Uterus (tissue), 3 donors: ENCODE measurements at regions not wholly inside any gene's neighbourhood (a gene's known extent, or its start where the extent isn't known, plus 50 kb on each side); places are given as distances from the start of the nearest gene placed in this dataset.

Source experiments
- DNase-seq, 2 donors: peaks; one replicate each; pipeline ENCODE4 v3.0.0-alpha.2; 2019 to 2020
- H3K27ac ChIP-seq, 2 donors: fragments of 200-600 bp; sonication (generic); 1 replicate in 1 of 2; 2 replicates in 1 of 2; pipeline ENCODE4 v1.5.1; 2016 to 2018
- H3K27me3 ChIP-seq, 2 donors: fragments of 200-600 bp; sonication (generic); one replicate each; pipeline ENCODE4 v1.5.1; 2018 to 2019; ENCODE audit warnings: control low read depth in 1 of 2
- H3K36me3 ChIP-seq, 2 donors: fragments of 200-600 bp; sonication (generic); one replicate each; pipeline ENCODE4 v1.5.1; 2019; ENCODE audit warnings: control low read depth in 1 of 2
- H3K4me1 ChIP-seq, 2 donors: fragments of 200-600 bp; sonication (generic); one replicate each; pipeline ENCODE4 v1.5.1; 2018 to 2019; ENCODE audit warnings: control low read depth in 1 of 2
- H3K4me3 ChIP-seq, 2 donors: fragments of 200-600 bp; sonication (generic); 1 replicate in 1 of 2; 2 replicates in 1 of 2; pipeline ENCODE4 v1.5.1; 2018 to 2019; ENCODE audit warnings: mild to moderate bottlenecking in 1 of 2
- H3K9me3 ChIP-seq, 2 donors: fragments of 200-600 bp; sonication (generic); one replicate each; pipeline ENCODE4 v1.5.1; 2019; ENCODE audit warnings: control low read depth in 1 of 2
- POLR2A ChIP-seq, 2 donors: fragments of 450-650 bp; IDR thresholded peaks; one replicate each; pipeline ENCODE4 v1.6.1; 2016; ENCODE audit warnings: antibody characterized with exemption in 2 of 2, mild to moderate bottlenecking in 1 of 2, moderate library complexity in 1 of 2
- intact Hi-C: fragments of 100-400 bp; cut with DNase I; formaldehyde crosslinking; loops from one replicate; pipeline ENCODE4 v1.15.1; 2023; ENCODE audit warnings: low total_unique reads
- TF ChIP-seq, protein P1 (sequence below), 4 experiments: fragments of 200-600 bp in 2 of 4; fragments of 450-650 bp in 2 of 4; sonication (generic) in 2 of 4; IDR thresholded peaks; one replicate each; pipeline ENCODE4 v1.5.1; 2016 to 2019; ENCODE audit warnings: antibody characterized with exemption in 4 of 4, mild to moderate bottlenecking in 2 of 4, moderate library complexity in 1 of 4
- donor health status: DM: yes; HTN: yes; CAD: no.

- Histone ChIP-seq H3K27ac (no peak overlapping the region), H3K4me1 (no peaks in the 10 kb centered on the region), H3K4me3 (no peak overlapping the region), H3K9me3 (no peaks in the 10 kb centered on the region), H3K36me3 (no peaks in the 10 kb centered on the region), H3K27me3 (no peaks in the 10 kb centered on the region)
- TF ChIP-seq, protein P1, sequence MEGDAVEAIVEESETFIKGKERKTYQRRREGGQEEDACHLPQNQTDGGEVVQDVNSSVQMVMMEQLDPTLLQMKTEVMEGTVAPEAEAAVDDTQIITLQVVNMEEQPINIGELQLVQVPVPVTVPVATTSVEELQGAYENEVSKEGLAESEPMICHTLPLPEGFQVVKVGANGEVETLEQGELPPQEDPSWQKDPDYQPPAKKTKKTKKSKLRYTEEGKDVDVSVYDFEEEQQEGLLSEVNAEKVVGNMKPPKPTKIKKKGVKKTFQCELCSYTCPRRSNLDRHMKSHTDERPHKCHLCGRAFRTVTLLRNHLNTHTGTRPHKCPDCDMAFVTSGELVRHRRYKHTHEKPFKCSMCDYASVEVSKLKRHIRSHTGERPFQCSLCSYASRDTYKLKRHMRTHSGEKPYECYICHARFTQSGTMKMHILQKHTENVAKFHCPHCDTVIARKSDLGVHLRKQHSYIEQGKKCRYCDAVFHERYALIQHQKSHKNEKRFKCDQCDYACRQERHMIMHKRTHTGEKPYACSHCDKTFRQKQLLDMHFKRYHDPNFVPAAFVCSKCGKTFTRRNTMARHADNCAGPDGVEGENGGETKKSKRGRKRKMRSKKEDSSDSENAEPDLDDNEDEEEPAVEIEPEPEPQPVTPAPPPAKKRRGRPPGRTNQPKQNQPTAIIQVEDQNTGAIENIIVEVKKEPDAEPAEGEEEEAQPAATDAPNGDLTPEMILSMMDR (IDR thresholded peaks at IDR 0.05), result no peak
- no peak for TF ChIP-seq POLR2A (IDR thresholded peaks at IDR 0.05)
- intact Hi-C loops, result no loop called here
- DNase-seq, result no peak
These were observed 166.8 kb upstream of the PLEKHG7 start for GRCh38 chr12:92535961-92536360.

GRCh38 chr12:92533280-92533890 lies 169.4 kb upstream of the PLEKHG7 start:
- Histone ChIP-seq H3K4me1 (no peaks in the 10 kb centered on the region), H3K36me3 (no peaks in the 10 kb centered on the region), H3K4me3 (no peak overlapping the region), H3K27me3 (no peaks in the 10 kb centered on the region), H3K27ac (no peak overlapping the region), H3K9me3 (no peaks in the 10 kb centered on the region)
- intact Hi-C loops, result no loop called here
- DNase-seq, result no peak
- no peak for TF ChIP-seq POLR2A (IDR thresholded peaks at IDR 0.05)
- TF ChIP-seq, protein P1 (IDR thresholded peaks at IDR 0.05), result no peak

DNA sequence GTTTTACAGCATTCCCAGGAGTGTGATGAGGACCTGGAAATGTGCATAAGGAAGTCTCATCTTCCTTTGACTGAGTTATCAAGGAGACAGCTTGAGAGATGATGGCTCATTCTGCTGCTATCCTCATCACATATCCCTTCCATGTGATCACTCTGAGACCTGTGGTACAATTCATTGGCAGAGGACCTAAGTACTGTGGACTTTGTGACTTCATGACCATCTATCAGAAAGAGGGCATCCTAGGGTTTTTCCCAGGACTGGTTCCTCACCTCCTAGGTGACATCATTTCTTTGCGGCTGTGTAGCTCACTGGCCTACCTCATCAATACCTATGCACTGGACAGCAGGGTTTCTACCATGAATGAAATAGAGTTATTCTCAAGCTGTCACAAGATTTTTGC lies 172.1 kb upstream of the PLEKHG7 start:
- no peaks in the 10 kb centered on the region for H3K27me3 ChIP-seq
- H3K4me1 ChIP-seq, result no peaks in the 10 kb centered on the region
- no peaks in the 10 kb centered on the region for H3K9me3 ChIP-seq
- intact Hi-C loops, result no loop called here
- no peak for DNase-seq
- H3K4me3 ChIP-seq, result no peak overlapping the region
- TF ChIP-seq POLR2A (IDR thresholded peaks at IDR 0.05), result no peak
- TF ChIP-seq, protein P1 (IDR thresholded peaks at IDR 0.05), result no peak
- H3K36me3 ChIP-seq, result no peaks in the 10 kb centered on the region
- H3K27ac ChIP-seq, result no peak overlapping the region

DNA sequence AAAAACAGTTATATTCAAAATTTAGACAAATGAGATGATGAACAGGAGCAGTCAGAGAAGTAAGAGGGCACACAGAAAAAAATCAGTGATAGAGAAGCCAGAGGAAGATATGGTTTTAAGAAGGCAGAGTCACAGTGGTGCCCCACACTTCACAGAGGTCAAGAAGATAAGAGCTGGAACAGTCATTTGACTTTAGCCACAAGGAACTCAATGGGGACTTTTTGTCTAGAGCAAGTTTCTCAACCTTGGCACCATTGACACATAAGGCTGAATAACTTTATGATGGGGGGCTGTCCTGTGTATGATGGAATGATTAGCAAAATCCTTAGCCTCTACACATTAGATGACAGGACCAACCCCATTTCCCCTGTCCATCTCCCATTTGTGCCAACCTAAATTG lies 172.8 kb upstream of the PLEKHG7 start:
- Histone ChIP-seq H3K4me1 (no peaks in the 10 kb centered on the region), H3K9me3 (no peaks in the 10 kb centered on the region), H3K27ac (no peak overlapping the region), H3K27me3 (no peaks in the 10 kb centered on the region), H3K4me3 (no peak overlapping the region), H3K36me3 (no peaks in the 10 kb centered on the region)
- TF ChIP-seq, protein P1 (IDR thresholded peaks at IDR 0.05), result no peak
- no peak for TF ChIP-seq POLR2A (IDR thresholded peaks at IDR 0.05)
- no peak for DNase-seq
- intact Hi-C loops, result no loop called here

DNA sequence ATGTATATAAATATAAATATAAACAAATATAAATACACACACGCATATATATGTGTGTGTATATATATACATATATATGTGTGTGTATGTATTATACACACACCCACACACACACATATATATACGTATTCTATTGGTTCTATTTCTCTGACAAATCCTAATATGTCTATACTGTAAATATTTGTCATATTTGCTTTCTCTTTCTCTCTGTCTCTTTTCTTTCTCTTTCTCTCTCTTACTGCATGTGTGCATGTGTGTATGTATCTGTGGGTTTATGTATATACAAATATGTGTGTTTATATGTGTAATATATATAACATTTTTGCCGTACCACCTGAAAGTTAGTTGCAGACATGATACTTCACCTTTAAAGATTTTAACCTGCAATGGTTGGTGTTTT lies 174.2 kb upstream of the PLEKHG7 start:
- Histone ChIP-seq H3K4me1 (no peaks in the 10 kb centered on the region), H3K27me3 (no peaks in the 10 kb centered on the region), H3K27ac (no peak overlapping the region), H3K9me3 (no peaks in the 10 kb centered on the region), H3K36me3 (no peaks in the 10 kb centered on the region), H3K4me3 (no peak overlapping the region)
- no peak for DNase-seq
- intact Hi-C loops, result no loop called here
- TF ChIP-seq, protein P1 (IDR thresholded peaks at IDR 0.05), result no peak
- TF ChIP-seq POLR2A (IDR thresholded peaks at IDR 0.05), result no peak
